ENCODE measurements at regions not wholly inside any gene's neighbourhood (a gene's known extent, or its start where the extent isn't known, plus 50 kb on each side); places are given as distances from the start of the nearest gene placed in this dataset.

DNA sequence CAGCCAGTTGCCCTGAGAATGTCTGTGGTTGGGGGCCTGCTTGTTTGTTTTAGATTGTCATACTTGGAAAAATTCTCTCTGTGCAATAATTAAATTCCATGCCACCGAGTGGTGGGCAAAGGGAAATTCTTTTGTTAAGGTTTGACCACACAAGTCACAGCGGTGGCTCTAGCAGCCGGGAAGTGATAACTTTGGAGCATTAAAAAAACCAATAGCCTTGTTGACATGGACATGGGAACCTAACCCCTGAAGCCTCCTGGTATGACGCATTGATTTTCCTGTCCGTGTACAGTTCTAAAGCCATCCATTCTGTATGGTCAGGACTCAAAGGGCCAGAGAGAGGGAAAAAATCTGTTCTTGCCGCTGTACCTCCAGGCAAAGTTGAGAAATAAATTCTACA is 384.9 kb upstream of the ZNF507 start:
- no peak for DNase-seq

DNA sequence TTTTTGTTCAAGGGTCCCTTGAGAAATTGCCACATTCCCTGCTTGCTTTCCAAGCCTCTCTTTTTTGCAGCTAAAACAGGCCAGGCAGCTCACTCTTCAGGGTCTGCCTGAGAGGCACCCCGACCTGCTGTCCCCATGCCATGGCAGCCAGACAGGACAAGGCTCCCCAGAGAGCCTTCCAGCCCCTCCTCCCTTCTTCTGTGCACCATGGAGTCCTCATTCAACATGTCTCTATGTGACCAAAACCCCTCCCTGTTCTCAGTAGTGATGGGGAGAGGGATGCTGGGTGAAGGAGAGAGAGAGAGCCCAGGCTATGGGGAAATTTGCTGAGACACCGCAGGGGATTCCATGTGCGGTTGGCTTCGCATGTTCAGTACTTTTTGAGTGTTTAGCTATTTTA is 384.2 kb upstream of the ZNF507 start:
- DNase-seq: no peak

DNA sequence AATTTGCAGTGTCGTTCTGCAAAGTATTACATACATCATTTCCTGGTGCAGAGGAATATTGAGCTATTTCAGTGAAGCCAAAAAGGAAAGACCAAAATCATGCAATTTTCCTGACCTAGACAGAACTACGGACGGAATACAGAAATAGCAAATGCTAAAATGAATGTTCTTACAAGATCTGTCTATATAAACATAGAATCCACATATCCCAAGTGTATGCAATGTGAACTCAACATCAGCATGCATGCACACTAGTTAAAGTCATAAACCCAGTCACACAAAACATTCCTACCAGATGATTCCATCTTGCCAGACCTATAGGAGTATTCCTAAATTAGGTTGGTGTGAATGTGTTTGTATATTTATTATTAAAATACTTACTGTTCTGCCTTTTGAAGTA is 383.7 kb upstream of the ZNF507 start:
- DNase-seq: no peak

DNA sequence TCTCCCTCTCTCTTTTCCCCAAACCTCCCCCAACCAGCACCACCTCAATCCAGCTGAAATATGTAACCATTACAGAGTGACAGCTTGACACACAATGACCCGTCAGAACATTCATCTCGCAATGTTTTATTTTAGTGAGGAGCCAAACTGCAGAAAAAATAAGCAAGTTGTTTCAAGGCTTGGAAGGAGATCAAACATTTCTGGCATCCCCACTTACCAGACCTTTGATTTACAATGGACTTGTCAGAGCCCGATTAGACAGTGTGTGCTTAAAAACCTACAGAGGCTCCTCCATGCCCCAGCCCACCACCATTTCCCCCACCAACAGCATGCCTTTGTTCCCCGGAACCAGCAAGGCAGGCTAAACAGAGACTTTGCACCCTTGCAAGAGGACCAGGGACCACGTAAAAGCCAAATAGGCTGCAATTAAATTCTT is 382.8 kb upstream of the ZNF507 start:
- no peak for DNase-seq

DNA sequence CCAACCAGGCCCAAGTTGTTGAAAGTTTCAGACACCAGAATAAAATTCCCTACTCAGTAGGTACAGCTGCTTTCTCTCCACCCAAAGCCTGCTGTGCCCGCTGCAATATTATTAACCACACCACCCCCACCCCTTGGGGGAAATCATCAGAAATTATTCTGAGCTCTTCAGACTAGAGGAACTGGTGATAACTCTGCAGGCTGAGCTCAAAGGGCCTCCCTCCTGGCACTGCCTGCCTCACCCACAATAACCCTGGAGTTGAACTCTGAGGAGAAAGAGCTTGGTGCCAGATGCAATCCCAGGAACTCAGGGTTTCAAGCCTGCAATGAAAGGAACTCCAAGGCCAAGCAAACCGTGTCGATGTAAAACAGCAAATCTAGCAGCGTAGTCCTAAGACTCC is 381.7 kb upstream of the ZNF507 start:
- no peak for DNase-seq

DNA sequence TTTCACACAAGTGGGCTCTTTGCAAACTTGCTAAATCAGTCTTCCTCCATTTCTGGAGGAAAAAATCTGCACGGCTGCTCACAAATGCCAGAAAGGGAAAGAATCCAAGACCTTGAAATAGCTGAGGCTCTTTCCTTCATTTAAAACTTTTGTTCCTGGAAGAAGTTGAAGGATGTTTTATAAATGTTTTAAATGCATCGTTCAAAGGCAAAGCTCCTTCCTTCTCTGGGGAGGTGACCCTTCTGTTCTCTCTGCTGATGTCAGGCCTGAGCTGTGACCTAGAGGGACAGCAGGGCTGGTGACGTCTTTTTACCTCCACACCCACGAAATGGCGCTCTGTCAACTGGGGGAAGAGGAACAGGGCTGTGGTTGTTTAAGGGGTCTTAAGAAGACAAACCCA is 376.4 kb upstream of the ZNF507 start:
- DNase-seq: no peak

DNA sequence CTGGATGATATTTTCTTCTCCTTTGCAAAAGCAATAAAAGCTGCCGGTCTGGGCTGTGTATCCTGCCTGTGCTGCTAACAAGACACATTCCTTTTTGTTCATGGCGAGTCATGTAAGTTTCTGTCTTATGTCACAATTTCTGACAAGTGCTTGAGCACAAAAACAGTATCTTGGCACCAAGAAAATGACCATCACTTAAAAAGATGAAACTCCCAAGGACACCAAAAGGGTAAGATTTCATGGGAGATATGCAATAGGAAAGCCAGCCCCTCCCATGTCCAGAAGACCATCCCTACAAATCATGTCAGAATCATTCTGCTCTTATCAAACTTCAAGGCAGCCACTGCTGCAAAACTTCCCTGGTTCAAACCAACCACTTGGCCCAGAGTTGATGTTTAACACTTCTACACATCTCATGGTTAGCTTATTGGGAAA is 375.4 kb upstream of the ZNF507 start:
- no peak for DNase-seq

DNA sequence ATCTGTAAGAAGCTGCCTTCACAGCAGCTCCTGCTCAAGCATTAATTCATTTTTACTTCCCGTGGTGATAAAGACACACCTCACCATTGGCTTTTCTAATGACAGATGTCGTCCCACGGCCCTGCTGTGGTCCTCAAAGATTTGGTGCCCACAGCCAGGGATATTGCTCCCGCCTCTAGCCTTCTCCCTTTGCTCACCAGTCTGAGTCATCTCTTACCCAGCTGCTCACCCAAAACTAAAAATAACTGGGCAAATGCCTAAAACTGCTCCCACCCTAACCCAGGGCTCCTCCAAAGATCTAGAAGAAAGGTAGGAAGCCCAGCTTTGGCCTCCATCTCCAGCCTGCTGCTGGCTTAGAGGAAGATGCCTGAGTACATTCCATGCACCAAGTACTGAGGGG is 371.1 kb upstream of the ZNF507 start:
- no peak for DNase-seq

DNA sequence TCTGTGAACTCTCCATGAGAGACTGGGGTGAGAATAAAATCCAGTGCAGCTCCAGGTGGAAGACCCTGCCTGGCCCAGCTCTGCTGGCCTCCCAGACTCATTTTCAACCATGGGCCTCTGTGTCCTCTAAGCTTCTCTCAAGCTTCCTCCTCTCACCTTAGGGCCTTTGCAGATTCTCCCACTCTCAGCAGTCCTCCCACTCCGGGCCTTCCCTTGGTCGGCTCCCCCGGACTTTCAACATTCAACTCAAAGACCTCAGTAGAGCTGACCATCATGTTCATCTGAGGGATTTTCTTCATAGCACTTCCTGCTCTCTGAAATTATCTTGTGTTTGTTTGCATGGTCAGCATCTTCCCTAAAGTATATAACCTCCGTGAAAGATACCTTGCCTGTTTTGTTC is 370.5 kb upstream of the ZNF507 start:
- no peak for DNase-seq

DNA sequence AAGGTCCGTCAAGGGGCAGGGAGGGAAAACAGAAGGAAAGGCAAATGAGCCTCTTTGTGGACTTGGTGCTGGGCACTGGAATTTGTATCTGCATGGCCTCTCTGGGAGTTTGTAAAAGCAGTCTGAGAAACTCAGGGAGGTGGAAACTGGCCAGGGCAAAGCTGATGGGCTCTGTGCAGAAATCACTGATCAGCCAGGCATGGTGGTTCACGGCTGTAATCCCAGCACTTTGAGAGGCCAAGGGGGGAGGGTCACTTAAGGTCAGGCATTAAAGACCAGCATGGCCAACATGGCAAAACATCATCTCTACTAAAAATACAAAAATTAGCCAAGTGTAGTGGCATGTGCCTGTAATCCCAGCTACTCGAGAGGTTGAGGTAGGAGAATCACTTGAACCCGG is 369.9 kb upstream of the ZNF507 start:
- DNase-seq: no peak

DNA sequence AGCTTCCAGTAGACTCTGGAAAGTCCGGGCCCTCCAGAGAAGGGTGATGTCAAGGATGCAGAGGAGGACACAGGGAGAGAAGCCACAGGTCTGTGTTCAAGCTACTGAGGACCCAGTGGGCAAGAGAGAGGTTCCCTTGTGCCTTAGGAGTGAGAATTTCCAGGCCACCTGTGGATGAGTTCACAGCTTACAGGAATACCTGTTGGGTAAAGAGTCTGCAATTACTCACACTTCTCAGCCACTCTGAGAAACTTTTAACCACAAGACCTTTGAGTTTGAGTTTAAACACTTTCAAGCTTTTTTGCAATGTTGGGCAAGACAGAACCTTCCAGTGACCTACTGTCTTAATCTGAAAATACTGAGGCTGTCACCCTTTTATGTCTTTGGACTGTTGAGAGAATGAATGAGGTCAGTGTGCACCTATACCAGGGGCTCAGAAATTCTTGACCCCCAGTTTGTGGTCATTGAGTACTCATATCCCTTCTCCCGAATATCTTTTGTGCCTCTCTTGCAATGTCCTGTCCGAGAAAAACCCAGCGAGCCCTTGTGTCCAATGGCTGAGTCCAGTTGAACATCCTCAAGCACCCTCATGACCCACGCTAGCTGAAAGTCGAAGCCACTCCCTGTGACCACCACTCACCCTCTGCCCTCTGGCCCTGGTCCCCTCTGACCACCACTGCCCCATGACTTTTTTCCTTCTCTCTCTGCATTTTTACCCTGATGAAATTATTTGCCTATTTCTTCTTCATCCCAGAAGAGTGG is 368.5 kb upstream of the ZNF507 start:
- no peak for DNase-seq

DNA sequence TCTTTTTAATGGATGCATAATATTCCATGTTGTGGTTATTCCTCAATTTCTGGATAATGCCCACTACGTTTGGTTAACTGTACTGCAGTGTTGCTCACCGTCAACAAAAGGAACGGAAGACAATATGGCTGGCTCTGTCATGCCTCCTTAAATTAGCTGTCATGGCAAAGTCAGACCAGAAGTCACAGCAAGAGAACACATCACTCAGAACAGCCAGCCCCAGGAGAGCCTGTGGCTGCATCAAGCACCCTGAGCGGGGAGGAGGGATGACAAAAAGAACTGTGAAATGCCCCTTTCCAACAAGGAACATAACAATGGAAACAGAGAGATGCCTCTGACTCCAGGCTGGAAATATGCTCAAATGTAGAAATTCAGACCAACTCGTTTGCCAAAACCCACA is 366.0 kb upstream of the ZNF507 start:
- no peak for DNase-seq

DNA sequence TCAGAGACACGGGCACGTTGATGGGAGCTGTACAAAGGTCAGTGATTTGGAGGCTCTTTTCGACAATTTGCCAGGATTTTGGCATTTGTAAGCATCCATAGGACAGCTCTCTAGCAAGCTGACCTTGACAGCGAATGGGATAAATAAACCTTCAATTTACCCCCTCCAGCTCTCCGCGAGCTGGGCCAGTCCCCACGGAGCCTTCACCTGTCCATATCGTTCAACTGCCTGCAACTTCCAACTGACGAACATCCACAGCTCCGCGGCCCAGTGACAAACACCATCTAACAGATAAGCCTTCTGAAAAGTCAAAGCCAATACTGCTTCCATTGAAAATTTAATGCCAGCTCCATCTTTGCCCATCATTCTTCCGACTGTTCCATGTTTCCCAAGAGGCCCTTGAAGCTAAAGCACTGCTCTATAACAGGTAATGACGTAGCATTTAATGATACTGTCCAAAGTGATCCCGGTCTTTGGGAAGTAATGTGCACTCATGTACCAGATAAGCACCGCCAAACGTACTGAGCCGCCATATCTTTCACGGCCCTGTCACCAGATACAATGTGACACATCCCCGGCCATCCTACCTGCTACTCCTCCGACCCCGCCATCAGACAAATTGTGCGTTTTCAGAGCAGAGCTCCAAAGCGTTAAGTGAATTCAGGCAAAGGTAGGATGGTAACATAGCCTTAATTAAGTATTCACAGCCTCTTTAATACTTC is 365.3 kb upstream of the ZNF507 start:
- DNase-seq: no peak

DNA sequence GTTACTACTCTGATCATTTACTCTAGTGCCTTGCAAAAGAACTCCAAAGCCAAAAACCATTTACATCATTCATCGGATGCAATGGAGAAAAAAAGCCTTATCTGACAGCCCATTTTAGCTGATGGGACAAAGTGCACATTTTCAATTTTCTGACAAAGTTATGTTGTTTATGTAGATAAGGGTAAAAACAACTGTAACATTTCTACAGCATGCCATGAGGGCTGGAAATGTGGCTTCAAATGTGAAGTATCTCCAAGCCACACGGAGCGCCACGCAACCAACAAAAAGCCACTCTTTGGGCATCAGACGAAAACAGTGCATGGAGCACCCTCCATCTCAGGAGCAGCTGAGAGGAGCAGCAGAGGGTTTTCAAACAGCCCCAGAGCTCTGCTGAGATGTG is 364.6 kb upstream of the ZNF507 start:
- DNase-seq: no peak

DNA sequence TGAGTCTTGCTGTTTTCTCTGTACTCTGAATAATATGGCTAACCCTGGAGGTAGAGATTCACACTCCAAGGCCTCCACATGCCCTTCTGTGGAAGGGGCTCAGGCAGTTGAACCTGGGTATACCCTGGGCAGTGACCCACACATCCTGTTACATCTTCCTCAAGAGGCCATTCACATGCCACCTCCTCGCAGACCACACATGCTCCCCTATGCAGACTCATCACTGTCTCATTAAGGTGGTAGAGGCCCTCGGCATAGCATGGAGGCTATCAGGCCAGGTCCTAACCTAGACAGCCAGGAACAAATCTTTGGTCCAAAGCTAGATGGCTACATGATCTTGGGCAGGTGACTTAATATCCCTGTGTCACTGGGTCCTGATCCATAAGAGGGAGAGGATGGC is 363.9 kb upstream of the ZNF507 start:
- DNase-seq: no peak

DNA sequence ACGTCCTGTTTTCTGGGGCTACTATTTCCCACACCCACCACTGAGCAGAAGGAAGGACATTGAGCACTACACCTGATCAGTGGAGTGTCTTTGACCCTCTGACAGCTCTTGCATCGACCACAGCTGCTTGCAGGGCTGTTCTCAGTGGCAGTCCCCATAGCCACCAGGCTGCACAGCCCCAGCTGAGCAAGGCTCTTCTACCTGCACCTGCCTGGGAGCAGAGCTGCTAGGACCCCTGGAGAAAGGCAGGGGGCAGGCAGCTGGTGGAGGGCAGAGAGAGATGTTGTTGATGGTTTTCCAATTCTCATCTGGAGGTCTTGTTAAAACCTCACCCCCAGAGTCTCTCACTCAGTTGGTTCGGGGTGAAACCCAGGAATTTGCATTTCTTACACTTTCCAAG is 361.8 kb upstream of the ZNF507 start:
- DNase-seq: no peak

DNA sequence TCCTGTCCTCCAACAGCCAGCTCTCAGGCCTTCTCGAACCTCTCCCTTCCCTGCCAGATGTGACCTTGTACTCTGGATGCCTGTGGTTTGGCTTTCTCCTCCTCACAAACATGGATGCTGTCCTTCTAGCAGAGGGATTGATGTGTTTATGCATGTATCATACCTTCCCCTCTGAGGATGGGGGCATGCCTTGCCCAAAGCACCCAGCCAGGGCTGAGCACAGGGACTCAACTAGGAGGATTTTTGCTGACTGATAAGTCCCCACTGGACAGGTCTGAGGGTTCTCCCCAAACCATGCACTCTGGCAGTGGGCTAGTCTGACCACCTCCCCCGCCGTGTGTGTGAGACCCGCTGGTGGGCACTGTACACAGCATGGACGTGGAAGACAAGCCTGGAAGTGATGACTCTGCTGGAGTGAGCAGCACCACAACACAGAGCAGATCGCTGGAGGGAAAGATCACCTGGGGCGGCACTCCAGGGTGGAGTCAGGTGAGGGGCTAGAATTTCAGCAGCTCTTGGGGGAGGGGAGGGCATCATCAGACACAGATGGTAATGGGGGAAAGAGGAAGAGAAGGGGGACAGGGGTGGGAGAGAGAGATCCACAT is 360.3 kb upstream of the ZNF507 start:
- no peak for DNase-seq

DNA sequence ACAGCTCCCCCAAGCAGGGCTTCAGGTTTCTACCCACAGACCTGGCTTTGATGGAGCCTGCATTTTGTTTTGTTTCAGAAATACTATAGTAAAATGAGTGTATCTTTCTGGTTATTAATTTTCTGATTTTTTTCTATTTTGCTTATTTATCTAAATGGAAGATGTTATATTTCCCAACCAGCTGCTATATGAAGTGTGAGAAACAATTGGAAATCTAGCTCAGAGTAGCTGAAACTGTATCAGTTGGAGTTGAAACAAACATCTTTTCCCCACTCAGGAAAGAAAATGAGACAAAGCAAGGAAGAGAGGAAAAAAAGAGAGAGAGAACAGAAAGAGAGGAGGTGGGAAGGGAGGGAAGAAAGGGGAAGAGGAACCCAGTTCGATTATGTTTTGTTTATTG is 358.5 kb upstream of the ZNF507 start:
- DNase-seq: no peak

DNA sequence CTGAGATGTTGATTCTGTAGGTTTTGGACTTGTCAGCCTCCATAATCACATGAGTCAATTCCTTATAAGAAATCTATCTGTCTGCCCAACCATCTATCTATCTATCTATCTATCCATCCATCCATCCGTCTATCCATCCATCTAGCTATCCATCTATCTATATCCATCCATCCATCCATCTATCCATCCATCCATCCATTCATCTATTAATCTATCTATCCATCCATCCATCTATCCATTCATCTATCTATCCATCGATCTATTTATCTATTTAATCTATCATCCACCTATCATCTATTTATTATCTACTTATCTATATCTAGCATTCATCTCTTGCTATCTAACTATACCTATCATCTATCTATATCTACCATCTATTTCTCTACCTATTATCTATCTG is 357.2 kb upstream of the ZNF507 start:
- no peak for DNase-seq

DNA sequence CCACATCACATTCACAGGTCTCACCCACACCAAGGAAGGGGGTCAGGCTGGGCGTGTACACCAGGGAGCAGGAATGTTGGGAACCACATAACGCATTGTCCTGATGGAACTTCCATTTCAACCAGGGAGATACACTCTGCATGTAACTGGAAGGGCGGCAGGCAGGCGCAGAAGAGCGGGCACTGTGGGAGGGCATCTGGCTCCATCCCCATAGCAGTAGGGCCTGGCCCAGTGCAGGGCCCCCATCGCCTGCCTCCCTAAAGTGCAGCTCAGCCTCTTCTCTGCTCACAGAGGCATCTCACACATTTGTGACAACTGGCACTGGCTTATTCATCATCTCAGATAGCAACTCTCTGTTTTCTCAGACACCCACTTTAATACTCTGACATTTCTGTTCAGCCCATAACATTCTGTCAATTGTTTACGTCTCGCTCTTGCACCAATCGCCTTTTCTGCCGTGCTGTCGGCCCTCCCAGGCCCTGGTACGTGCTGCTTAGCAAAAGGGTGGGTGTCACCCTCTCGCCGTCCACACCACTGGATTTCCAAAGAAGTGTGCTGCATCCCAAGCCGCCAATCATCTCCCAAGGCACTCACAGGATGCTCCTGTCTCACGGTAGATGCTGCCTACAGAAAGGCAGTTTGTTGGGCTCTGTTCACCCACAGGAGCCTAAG is 353.3 kb upstream of the ZNF507 start:
- no peak for DNase-seq

DNA sequence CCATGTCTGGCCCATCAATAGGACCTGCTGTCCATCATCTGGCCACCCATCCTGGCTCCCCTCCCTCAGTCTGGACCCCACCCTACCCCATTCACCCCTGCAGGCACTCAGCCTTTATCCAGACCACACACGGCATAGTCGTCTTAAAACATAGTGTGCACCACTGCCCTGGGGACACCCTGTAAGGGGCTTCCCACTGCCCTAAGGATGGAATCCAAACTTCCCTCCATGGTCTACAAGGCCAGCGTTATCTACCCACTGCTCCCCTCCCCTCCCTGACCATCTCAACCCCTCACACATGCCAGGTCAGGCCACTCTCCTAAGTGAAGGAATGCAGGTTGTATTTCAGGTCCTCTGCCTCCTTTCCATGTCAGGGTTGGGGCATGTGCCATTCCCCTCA is 352.7 kb upstream of the ZNF507 start:
- no peak for DNase-seq

DNA sequence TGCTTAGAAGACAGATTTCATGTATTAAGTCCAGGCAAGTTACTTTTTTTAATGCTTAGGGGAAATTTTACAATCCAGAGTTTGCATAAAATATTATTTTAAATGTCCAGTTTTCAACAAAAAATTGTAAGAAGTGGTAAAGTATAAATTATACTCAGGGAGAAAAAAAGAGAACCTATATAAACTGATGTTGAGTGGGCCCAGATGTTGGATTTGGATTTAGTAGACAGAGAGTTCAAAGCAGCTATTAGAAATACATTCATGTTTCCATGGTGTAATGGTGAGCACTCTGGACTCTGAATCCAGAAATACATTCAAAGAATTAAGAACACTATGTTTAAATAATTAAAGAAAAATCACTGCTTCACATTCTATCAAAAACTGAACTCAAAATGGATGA is 349.9 kb upstream of the ZNF507 start:
- DNase-seq: no peak

DNA sequence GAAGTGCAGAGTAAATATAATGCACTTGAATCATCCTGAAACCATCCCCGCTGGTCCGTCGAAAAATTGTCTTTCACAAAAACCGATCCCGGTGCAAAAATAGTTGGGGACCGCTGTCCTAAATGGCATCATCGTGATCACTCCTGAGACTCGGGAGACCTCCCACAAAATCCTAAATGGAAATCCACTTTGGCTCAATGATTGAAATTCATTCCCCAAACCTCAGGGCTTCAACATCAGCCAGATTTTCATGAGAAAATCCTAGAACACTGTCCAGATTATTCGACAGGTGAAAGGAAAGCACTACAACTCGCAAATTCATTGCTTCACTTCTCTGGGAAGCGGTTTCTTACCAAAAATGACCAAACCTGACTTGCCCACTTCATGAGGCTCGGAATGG is 335.3 kb upstream of the ZNF507 start:
- DNase-seq: no peak

DNA sequence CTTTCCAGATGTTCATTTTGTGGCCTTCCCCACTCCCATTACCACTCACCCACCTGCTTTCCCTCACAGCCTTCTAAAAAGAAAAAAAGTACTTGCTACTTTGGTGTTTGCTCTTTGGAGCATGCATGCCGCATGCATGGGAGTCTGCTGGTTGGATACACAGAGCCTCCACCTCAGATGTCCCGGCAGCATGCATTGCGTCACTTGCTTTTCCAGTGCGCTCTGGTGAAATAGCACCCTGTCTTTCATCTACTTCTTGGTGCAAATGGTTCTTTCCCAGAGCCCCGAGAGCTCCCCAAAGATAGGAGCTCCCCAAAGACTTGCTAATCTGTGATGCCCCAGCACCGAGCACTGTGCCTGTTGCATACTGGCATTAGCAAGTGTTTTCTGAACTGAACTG is 333.2 kb upstream of the ZNF507 start:
- no peak for DNase-seq
